HL-60 (cell line): ENCODE measurements at regions not wholly inside any gene's neighbourhood (a gene's known extent, or its start where the extent isn't known, plus 50 kb on each side); places are given as distances from the start of the nearest gene placed in this dataset.

Experiments used
- DNase-seq, 2 experiments: peaks; one replicate each; pipeline ENCODE4 v3.0.0-alpha.2; 2010 to 2020; ENCODE audit warnings: low read depth in 1 of 2, low spot score in 1 of 2
- H3K27ac ChIP-seq: fragments of 250-450 bp; sonication (Bioruptor Pico); replicated peaks from 2 replicates; pipeline ENCODE4 v1.5.1; 2020; ENCODE audit warnings: mild to moderate bottlenecking, moderate library complexity
- H3K27me3 ChIP-seq: fragments of 250-450 bp; sonication (Bioruptor Pico); 2 replicates; pipeline ENCODE4 v1.5.1; 2021; ENCODE audit warnings: mild to moderate bottlenecking, moderate library complexity; ENCODE audit not compliant: insufficient read depth, poor library complexity, severe bottlenecking
- H3K4me3 ChIP-seq: replicated peaks from 2 replicates; pipeline ENCODE4 v1.5.1; 2011; ENCODE audit warnings: mild to moderate bottlenecking, control low read depth, low read length; ENCODE audit not compliant: insufficient read depth
- GABPA ChIP-seq: IDR thresholded peaks from 2 replicates; pipeline ENCODE4 v1.6.1; 2012; ENCODE audit warnings: low read depth
- POLR2AphosphoS5 ChIP-seq: IDR thresholded peaks from 2 replicates; pipeline ENCODE4 v1.6.1; 2012; ENCODE audit warnings: low read depth
- SPI1 ChIP-seq: IDR thresholded peaks from 2 replicates; pipeline ENCODE4 v1.6.1; 2012; ENCODE audit warnings: low read depth, mild to moderate bottlenecking, borderline replicate concordance
- TF ChIP-seq, protein P1 (sequence below): IDR thresholded peaks from 2 replicates; pipeline ENCODE4 v1.6.1; 2012; ENCODE audit warnings: low read depth; ENCODE audit not compliant: insufficient replicate concordance
- TF ChIP-seq, protein P2 (sequence below): IDR thresholded peaks from one replicate; pipeline ENCODE4 v1.5.1; 2011; ENCODE audit warnings: low read length, control low read depth, inconsistent platforms; ENCODE audit not compliant: insufficient read depth

DNA sequence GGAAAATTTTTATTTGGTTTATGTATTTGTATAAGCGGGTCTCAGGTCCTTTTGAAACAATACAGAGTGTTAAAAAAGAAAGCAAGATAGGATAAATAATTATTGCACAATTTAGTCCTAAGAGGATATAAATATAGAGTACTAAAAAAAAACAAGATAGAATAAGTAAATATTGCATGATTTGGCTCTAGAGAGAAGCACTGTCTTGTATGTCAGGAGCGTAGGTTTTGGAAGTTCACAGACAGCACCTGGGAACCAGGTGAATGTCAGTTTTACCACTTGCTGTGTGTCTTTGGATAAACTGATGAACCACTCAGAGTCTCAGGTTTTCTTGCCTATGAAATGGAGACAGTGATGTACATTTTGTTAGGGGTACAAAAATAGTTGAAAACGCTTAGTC lies 266.2 kb upstream of the ADAMTSL1 start:
- Histone ChIP-seq H3K4me3 (no peak overlapping the region), H3K27ac (no peak overlapping the region), H3K27me3 (no peaks in the 10 kb centered on the region)
- no peak for DNase-seq
- TF ChIP-seq, protein P1, sequence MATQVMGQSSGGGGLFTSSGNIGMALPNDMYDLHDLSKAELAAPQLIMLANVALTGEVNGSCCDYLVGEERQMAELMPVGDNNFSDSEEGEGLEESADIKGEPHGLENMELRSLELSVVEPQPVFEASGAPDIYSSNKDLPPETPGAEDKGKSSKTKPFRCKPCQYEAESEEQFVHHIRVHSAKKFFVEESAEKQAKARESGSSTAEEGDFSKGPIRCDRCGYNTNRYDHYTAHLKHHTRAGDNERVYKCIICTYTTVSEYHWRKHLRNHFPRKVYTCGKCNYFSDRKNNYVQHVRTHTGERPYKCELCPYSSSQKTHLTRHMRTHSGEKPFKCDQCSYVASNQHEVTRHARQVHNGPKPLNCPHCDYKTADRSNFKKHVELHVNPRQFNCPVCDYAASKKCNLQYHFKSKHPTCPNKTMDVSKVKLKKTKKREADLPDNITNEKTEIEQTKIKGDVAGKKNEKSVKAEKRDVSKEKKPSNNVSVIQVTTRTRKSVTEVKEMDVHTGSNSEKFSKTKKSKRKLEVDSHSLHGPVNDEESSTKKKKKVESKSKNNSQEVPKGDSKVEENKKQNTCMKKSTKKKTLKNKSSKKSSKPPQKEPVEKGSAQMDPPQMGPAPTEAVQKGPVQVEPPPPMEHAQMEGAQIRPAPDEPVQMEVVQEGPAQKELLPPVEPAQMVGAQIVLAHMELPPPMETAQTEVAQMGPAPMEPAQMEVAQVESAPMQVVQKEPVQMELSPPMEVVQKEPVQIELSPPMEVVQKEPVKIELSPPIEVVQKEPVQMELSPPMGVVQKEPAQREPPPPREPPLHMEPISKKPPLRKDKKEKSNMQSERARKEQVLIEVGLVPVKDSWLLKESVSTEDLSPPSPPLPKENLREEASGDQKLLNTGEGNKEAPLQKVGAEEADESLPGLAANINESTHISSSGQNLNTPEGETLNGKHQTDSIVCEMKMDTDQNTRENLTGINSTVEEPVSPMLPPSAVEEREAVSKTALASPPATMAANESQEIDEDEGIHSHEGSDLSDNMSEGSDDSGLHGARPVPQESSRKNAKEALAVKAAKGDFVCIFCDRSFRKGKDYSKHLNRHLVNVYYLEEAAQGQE: no peak
- no peak for TF ChIP-seq SPI1
- TF ChIP-seq POLR2AphosphoS5: no peak
- no peak for TF ChIP-seq GABPA
- TF ChIP-seq, protein P2, sequence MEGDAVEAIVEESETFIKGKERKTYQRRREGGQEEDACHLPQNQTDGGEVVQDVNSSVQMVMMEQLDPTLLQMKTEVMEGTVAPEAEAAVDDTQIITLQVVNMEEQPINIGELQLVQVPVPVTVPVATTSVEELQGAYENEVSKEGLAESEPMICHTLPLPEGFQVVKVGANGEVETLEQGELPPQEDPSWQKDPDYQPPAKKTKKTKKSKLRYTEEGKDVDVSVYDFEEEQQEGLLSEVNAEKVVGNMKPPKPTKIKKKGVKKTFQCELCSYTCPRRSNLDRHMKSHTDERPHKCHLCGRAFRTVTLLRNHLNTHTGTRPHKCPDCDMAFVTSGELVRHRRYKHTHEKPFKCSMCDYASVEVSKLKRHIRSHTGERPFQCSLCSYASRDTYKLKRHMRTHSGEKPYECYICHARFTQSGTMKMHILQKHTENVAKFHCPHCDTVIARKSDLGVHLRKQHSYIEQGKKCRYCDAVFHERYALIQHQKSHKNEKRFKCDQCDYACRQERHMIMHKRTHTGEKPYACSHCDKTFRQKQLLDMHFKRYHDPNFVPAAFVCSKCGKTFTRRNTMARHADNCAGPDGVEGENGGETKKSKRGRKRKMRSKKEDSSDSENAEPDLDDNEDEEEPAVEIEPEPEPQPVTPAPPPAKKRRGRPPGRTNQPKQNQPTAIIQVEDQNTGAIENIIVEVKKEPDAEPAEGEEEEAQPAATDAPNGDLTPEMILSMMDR: no peak

DNA sequence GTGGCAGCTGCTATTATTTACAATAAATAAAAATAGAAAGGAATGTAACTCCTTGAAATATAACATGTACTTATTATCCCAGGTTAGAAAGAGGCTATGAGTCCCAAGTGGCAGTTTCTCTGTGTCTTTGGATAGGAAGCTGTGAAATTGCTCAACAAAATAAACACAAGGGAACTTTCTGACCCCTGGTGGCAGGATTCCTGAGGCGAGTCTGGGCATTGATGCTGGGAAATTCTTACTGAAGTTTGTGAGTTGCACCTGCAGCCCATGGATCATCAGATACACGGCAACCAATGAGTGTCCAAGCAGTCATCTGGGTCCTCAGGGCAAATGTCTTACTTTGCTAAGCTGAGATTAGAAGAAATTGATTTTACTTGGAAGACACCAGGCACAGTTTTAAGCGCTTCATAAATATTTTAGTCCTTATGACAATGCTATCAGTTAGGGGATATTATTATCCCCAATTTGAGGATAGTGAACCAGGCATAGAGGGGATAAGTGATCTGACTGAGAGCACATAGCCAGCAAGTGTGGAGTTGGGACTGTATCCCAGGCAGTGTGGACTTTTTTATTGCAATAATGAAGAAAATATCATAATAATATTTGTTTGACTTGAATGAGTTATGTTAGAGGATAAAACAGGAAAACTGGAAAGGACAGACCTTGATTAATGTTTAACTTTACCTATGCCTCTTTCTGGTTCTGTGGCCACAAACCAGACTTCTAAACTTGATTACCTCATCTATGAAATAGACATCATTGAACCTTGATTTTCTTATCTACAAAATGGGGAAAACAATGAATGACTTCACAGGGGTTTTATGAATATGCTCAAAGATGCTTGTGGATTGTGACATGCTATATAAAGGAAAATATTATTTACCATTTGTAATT lies 265.5 kb upstream of the ADAMTSL1 start:
- DNase-seq: peak in 1 of 2 experiments; percentile 6
- Histone ChIP-seq H3K27me3 (no peaks in the 10 kb centered on the region), H3K4me3 (no peak overlapping the region), H3K27ac (no peak overlapping the region)
- TF ChIP-seq, protein P1: no peak
- TF ChIP-seq, protein P2: no peak
- TF ChIP-seq POLR2AphosphoS5 (no peak), GABPA (no peak), SPI1 (no peak)

DNA sequence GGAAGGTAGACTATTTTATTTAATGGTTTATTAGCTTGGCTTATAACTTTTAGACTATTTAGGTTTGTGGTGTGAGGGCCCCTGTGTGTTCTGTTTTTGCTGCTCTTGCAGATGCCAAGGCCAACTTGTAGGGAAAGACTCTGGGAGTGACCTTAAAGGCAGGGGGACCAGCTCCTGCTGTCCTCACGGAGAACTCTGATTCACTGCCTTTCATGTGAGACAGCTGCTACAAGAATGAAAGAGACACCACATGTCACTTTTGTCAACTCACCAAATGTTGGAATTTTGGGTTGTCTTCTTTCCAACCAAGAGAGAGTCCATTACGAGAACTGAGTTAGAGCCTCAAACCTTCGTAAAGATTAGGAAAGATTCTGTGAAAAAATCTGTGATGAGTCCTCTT lies 258.3 kb upstream of the ADAMTSL1 start:
- DNase-seq: no peak
- TF ChIP-seq, protein P2: no peak
- no peak for TF ChIP-seq SPI1
- TF ChIP-seq GABPA: no peak
- TF ChIP-seq POLR2AphosphoS5: no peak
- TF ChIP-seq, protein P1: no peak
- no peak overlapping the region for H3K4me3 ChIP-seq

More for the DNA sequence above, 258.3 kb upstream of the ADAMTSL1 start:
- H3K27ac ChIP-seq: no peak overlapping the region
- H3K27me3 ChIP-seq: no peaks in the 10 kb centered on the region
